ENCODE measurements at regions not wholly inside any gene's neighbourhood (a gene's known extent, or its start where the extent isn't known, plus 50 kb on each side); places are given as distances from the start of the nearest gene placed in this dataset.
"Not testable (repeated sequence)": the region's sequence is repeated elsewhere in the genome, so short reads cannot be mapped to it uniquely, and the experiment has no call there.

DNA sequence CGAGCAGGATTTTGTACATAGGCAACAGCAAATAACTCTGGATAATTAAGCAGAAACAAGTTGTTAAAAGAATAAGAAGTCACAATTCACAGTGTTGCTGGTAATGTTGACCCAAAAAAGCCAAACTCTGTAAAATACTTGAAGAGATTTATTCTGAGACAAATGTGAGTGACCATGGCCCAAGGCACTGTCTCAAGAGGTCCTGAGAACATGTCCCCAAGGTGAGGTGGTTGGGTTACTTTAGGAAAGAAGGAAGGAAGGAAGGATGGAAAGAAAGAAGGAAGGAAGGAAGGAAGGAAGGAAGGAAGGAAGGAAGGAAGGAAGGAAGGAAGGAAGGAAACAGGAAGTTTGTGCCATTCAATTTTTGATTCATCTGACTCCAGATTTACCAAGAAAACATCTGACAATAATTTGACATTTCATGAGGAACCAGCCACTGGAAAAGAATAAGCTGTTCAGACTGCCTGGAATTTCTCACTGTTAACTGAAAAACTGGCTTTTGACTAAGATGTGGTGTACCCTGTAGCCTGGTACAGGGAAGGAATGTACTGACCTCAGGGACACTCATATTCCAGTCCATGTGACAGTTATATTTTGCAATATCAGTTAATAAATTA, 295.9 kb upstream of the TNC start:
- H4K5ac ChIP-seq (ENCODE audit: low read length), result no peak overlapping the region
- no peak overlapping the region for H3K4me2 ChIP-seq (ENCODE audit: low read length)
- no peak overlapping the region for H3K56ac ChIP-seq (ENCODE audit: low read length)
- H2BK15ac ChIP-seq (replicated peaks; ENCODE audit: low read depth), result no peak overlapping the region
- H2BK5ac ChIP-seq (ENCODE audit: low read length), result no peak overlapping the region
- H3K9ac ChIP-seq (ENCODE audit: low read length), result no peak overlapping the region
- no peak overlapping the region for H4K8ac ChIP-seq (ENCODE audit: low read depth, low read length)
- WGBS (ENCODE audit: extremely low coverage, insufficient coverage, low lambda C conversion rate), result no CpG with 5 or more reads among the region's 1 CpG
- H3K18ac ChIP-seq (ENCODE audit: low read length), result peak overlapping the region; percentile 28
- no peak overlapping the region for H3K4ac ChIP-seq (ENCODE audit: low read depth, low read length)
- no peaks in the 10 kb centered on the region for H3K79me1 ChIP-seq (ENCODE audit: low read length)
- H3K27me3 ChIP-seq (ENCODE audit: insufficient read depth, low read length, poor library complexity), result no peaks in the 10 kb centered on the region
- H2BK120ac ChIP-seq (ENCODE audit: low read depth, low read length), result no peak overlapping the region
- H3K36me3 ChIP-seq (ENCODE audit: control insufficient read depth, insufficient read depth, low read length), result no peaks in the 10 kb centered on the region
- no peak for DNase-seq
- H3K27ac ChIP-seq (ENCODE audit: low read depth, low read length), result no peak overlapping the region
- H3K4me1 ChIP-seq (ENCODE audit: control insufficient read depth, low read depth, low read length), result peaks cover 8% of the 10 kb centered on the region
- no peak overlapping the region for H3K23ac ChIP-seq (ENCODE audit: low read length)
- no peaks in the 10 kb centered on the region for H3K79me2 ChIP-seq (ENCODE audit: control insufficient read depth, insufficient read depth, low read length)
- no peak overlapping the region for H3K4me3 ChIP-seq (ENCODE audit: low read length)
- H2AK5ac ChIP-seq (ENCODE audit: low read length), result no peak overlapping the region

DNA sequence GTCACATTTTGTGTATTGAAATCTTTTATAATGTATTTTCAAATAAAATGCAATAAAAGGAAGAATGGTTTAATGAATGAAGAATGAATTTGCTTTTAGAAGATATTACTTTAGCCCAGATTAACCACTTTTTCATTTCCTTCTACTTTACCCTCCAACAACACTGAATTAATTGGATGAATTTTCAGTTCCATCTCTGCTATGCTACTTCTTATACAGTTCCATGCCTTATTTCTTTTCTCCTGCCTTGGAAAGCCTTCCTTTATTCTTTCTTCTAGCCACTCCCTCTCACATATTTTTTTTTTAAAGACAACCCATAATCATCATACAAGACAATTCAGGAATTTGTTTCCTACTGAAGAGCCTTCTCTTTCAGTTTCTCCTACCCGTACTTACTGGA, 296.6 kb upstream of the TNC start:
- H3K56ac ChIP-seq (ENCODE audit: low read length), result no peak overlapping the region
- H3K4ac ChIP-seq (ENCODE audit: low read depth, low read length), result no peak overlapping the region
- no peak overlapping the region for H3K9ac ChIP-seq (ENCODE audit: low read length)
- H3K4me3 ChIP-seq (ENCODE audit: low read length), result no peak overlapping the region
- no peaks in the 10 kb centered on the region for H3K27me3 ChIP-seq (ENCODE audit: insufficient read depth, low read length, poor library complexity)
- no peak overlapping the region for H4K5ac ChIP-seq (ENCODE audit: low read length)
- no peaks in the 10 kb centered on the region for H3K79me1 ChIP-seq (ENCODE audit: low read length)
- no peak overlapping the region for H2AK5ac ChIP-seq (ENCODE audit: low read length)
- no peaks in the 10 kb centered on the region for H3K79me2 ChIP-seq (ENCODE audit: control insufficient read depth, insufficient read depth, low read length)
- no peak overlapping the region for H3K27ac ChIP-seq (ENCODE audit: low read depth, low read length)
- DNase-seq, result no peak
- H3K23ac ChIP-seq (ENCODE audit: low read length), result no peak overlapping the region
- H3K36me3 ChIP-seq (ENCODE audit: control insufficient read depth, insufficient read depth, low read length), result no peaks in the 10 kb centered on the region
- no peak overlapping the region for H3K18ac ChIP-seq (ENCODE audit: low read length)
- H3K4me1 ChIP-seq (ENCODE audit: control insufficient read depth, low read depth, low read length), result peaks cover 8% of the 10 kb centered on the region
- H2BK15ac ChIP-seq (replicated peaks; ENCODE audit: low read depth), result no peak overlapping the region
- WGBS (ENCODE audit: extremely low coverage, insufficient coverage, low lambda C conversion rate), result no CpG with 5 or more reads among the region's 1 CpG
- H3K4me2 ChIP-seq (ENCODE audit: low read length), result no peak overlapping the region
- H2BK120ac ChIP-seq (ENCODE audit: low read depth, low read length), result no peak overlapping the region
- H2BK5ac ChIP-seq (ENCODE audit: low read length), result no peak overlapping the region
- H4K8ac ChIP-seq (ENCODE audit: low read depth, low read length), result no peak overlapping the region

GRCh38 chr9:115415450-115415849, 297.5 kb upstream of the TNC start:
- Histone ChIP-seq H2BK15ac (replicated peaks; ENCODE audit: low read depth) (no peak overlapping the region), H3K23ac (ENCODE audit: low read length) (no peak overlapping the region), H3K36me3 (ENCODE audit: control insufficient read depth, insufficient read depth, low read length) (no peaks in the 10 kb centered on the region), H3K9ac (ENCODE audit: low read length) (no peak overlapping the region), H3K79me1 (ENCODE audit: low read length) (no peaks in the 10 kb centered on the region), H4K8ac (ENCODE audit: low read depth, low read length) (no peak overlapping the region), H3K4me3 (ENCODE audit: low read length) (no peak overlapping the region), H2AK5ac (ENCODE audit: low read length) (no peak overlapping the region), H3K18ac (ENCODE audit: low read length) (no peak overlapping the region), H2BK5ac (ENCODE audit: low read length) (peak overlapping the region; percentile 40), H3K4me1 (ENCODE audit: control insufficient read depth, low read depth, low read length) (peaks cover 8% of the 10 kb centered on the region), H3K27me3 (ENCODE audit: insufficient read depth, low read length, poor library complexity) (no peaks in the 10 kb centered on the region), H4K5ac (ENCODE audit: low read length) (no peak overlapping the region), H3K56ac (ENCODE audit: low read length) (peak overlapping the region; percentile 10), H3K4me2 (ENCODE audit: low read length) (no peak overlapping the region), H2BK120ac (ENCODE audit: low read depth, low read length) (no peak overlapping the region), H3K79me2 (ENCODE audit: control insufficient read depth, insufficient read depth, low read length) (no peaks in the 10 kb centered on the region), H3K4ac (ENCODE audit: low read depth, low read length) (no peak overlapping the region), H3K27ac (ENCODE audit: low read depth, low read length) (no peak overlapping the region)
- peak; percentile 66 for DNase-seq
- no CpG with 5 or more reads among the region's 3 CpGs for WGBS (ENCODE audit: extremely low coverage, insufficient coverage, low lambda C conversion rate)

DNA sequence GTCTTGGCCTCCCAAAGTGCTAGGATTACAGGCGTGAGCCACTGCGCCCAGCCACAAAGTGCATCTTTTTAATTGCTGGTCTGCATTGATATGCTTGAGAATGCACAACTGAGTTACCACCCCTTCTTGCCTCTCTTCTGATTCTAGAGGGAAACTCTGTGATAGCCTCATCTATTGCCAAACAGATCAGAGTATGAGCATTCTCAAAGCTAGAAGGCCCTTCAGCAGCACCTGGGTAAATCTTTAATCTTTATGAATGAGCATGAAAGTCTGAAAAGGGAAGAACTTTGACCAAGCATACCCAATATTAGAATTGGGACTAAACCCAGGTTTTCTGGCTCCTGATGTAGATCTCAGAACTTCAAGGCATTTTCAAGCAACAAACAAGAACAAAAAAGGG, 298.3 kb upstream of the TNC start:
- Histone ChIP-seq H3K4me3 (ENCODE audit: low read length) (no peak overlapping the region), H3K27ac (ENCODE audit: low read depth, low read length) (no peak overlapping the region), H2AK5ac (ENCODE audit: low read length) (no peak overlapping the region), H2BK5ac (ENCODE audit: low read length) (no peak overlapping the region), H2BK15ac (replicated peaks; ENCODE audit: low read depth) (no peak overlapping the region), H3K56ac (ENCODE audit: low read length) (no peak overlapping the region), H3K9ac (ENCODE audit: low read length) (no peak overlapping the region), H3K79me2 (ENCODE audit: control insufficient read depth, insufficient read depth, low read length) (no peaks in the 10 kb centered on the region), H4K5ac (ENCODE audit: low read length) (no peak overlapping the region), H3K79me1 (ENCODE audit: low read length) (no peaks in the 10 kb centered on the region), H4K8ac (ENCODE audit: low read depth, low read length) (no peak overlapping the region), H3K18ac (ENCODE audit: low read length) (no peak overlapping the region), H3K4me1 (ENCODE audit: control insufficient read depth, low read depth, low read length) (peaks cover 8% of the 10 kb centered on the region), H3K36me3 (ENCODE audit: control insufficient read depth, insufficient read depth, low read length) (no peaks in the 10 kb centered on the region), H2BK120ac (ENCODE audit: low read depth, low read length) (no peak overlapping the region), H3K4ac (ENCODE audit: low read depth, low read length) (no peak overlapping the region), H3K4me2 (ENCODE audit: low read length) (no peak overlapping the region), H3K23ac (ENCODE audit: low read length) (no peak overlapping the region), H3K27me3 (ENCODE audit: insufficient read depth, low read length, poor library complexity) (no peaks in the 10 kb centered on the region)
- no peak for DNase-seq
- no CpG with 5 or more reads among the region's 2 CpGs for WGBS (ENCODE audit: extremely low coverage, insufficient coverage, low lambda C conversion rate)

DNA sequence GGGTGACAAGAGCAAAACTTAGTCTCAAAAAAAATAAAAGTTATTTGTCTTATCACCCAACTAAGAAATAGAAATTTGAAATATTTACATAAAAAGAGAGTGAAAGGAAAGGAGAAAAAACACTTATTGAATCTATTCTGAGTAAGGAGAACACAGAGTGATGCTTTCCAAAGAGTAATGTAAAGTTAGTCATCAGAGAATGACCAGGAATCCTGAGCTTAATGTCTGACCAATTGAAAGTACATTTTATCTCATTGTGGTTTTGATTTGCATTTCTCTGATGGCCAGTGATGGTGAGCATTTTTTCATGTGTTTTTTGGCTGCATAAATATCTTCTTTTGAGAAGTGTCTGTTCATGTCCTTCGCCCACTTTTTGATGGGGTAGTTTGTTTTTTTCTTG, 300.2 kb upstream of the TNC start:
- not testable (repeated sequence) for H3K4me2 ChIP-seq (ENCODE audit: low read length); H3K4ac ChIP-seq (ENCODE audit: low read depth, low read length); H3K36me3 ChIP-seq (ENCODE audit: control insufficient read depth, insufficient read depth, low read length); H3K9ac ChIP-seq (ENCODE audit: low read length); H3K79me2 ChIP-seq (ENCODE audit: control insufficient read depth, insufficient read depth, low read length); H2BK120ac ChIP-seq (ENCODE audit: low read depth, low read length); DNase-seq; H3K18ac ChIP-seq (ENCODE audit: low read length); H4K8ac ChIP-seq (ENCODE audit: low read depth, low read length); H2BK5ac ChIP-seq (ENCODE audit: low read length); H3K4me1 ChIP-seq (ENCODE audit: control insufficient read depth, low read depth, low read length); H2AK5ac ChIP-seq (ENCODE audit: low read length); H3K4me3 ChIP-seq (ENCODE audit: low read length); H3K23ac ChIP-seq (ENCODE audit: low read length); H3K79me1 ChIP-seq (ENCODE audit: low read length); H4K5ac ChIP-seq (ENCODE audit: low read length); H3K27ac ChIP-seq (ENCODE audit: low read depth, low read length); H3K27me3 ChIP-seq (ENCODE audit: insufficient read depth, low read length, poor library complexity); H3K56ac ChIP-seq (ENCODE audit: low read length); H2BK15ac ChIP-seq (replicated peaks; ENCODE audit: low read depth)
- WGBS (ENCODE audit: extremely low coverage, insufficient coverage, low lambda C conversion rate), result no CpG with 5 or more reads among the region's 1 CpG

- Histone ChIP-seq H3K79me1 (ENCODE audit: low read length) (no peaks in the 10 kb centered on the region), H3K79me2 (ENCODE audit: control insufficient read depth, insufficient read depth, low read length) (no peaks in the 10 kb centered on the region), H3K23ac (ENCODE audit: low read length) (no peak overlapping the region), H3K4me1 (ENCODE audit: control insufficient read depth, low read depth, low read length) (no peaks in the 10 kb centered on the region), H2BK5ac (ENCODE audit: low read length) (no peak overlapping the region), H3K9ac (ENCODE audit: low read length) (no peak overlapping the region), H3K56ac (ENCODE audit: low read length) (no peak overlapping the region), H2AK5ac (ENCODE audit: low read length) (no peak overlapping the region), H3K27me3 (ENCODE audit: insufficient read depth, low read length, poor library complexity) (no peaks in the 10 kb centered on the region), H2BK15ac (replicated peaks; ENCODE audit: low read depth) (no peak overlapping the region), H3K4me2 (ENCODE audit: low read length) (no peak overlapping the region), H3K36me3 (ENCODE audit: control insufficient read depth, insufficient read depth, low read length) (no peaks in the 10 kb centered on the region), H4K5ac (ENCODE audit: low read length) (no peak overlapping the region), H3K4me3 (ENCODE audit: low read length) (no peak overlapping the region), H3K27ac (ENCODE audit: low read depth, low read length) (no peak overlapping the region), H3K18ac (ENCODE audit: low read length) (no peak overlapping the region), H3K4ac (ENCODE audit: low read depth, low read length) (no peak overlapping the region), H4K8ac (ENCODE audit: low read depth, low read length) (no peak overlapping the region), H2BK120ac (ENCODE audit: low read depth, low read length) (no peak overlapping the region)
- no CpG with 5 or more reads among the region's 6 CpGs for WGBS (ENCODE audit: extremely low coverage, insufficient coverage, low lambda C conversion rate)
- DNase-seq, result no peak
Observed at GRCh38 chr9:115422932-115423440, 305.0 kb upstream of the TNC start.
